SK-N-SH (cell line): ENCODE measurements at regions not wholly inside any gene's neighbourhood (a gene's known extent, or its start where the extent isn't known, plus 50 kb on each side); places are given as distances from the start of the nearest gene placed in this dataset.
A peak's percentile ranks its signal among the peaks of the same experiment; 100 is the strongest.

ENCODE experiments used
- CTCF ChIA-PET: fragments of 300-600, 350-600 bp; formaldehyde crosslinking; extraction: SDS; loops from one replicate; lab custom pipeline; 2021; lab: Yijun Ruan, JAX
- POLR2A ChIA-PET: fragments of 350-600 bp; sonication (Branson Sonifier 250); formaldehyde crosslinking; extraction: SDS; loops from one replicate; lab custom pipeline; 2020; ENCODE audit warnings: antibody characterized with exemption, inconsistent platforms; lab: Yijun Ruan, JAX
- DNase-seq: peaks from one replicate; pipeline ENCODE4 v3.0.0; 2012
- H2AFZ ChIP-seq: fragments of 200-600 bp; sonication (generic); 2 replicates; pipeline ENCODE4 v1.8.1; 2016; ENCODE audit warnings: antibody characterized with exemption, mild to moderate bottlenecking, low read depth
- H3F3A ChIP-seq: fragments of 200-600 bp; sonication (generic); replicated peaks from 2 replicates; pipeline ENCODE3; 2016; ENCODE audit warnings: antibody characterized with exemption, mild to moderate bottlenecking; ENCODE audit not compliant: insufficient read depth
- H3K27ac ChIP-seq, 2 experiments: fragments of 200-500 bp in 1 of 2; fragments of 200-600 bp in 1 of 2; sonication (Bioruptor generic) in 1 of 2; sonication (generic), shearing (Covaris generic) in 1 of 2; 2 replicates each; pipeline versions ENCODE4 v1.5.1 to v1.6.1; 2014 to 2016; ENCODE audit warnings: low read depth in 2 of 2, inconsistent platforms in 1 of 2, low read length in 1 of 2, mild to moderate bottlenecking in 1 of 2, mixed read lengths in 1 of 2
- H3K27me3 ChIP-seq: fragments of 200-600 bp; sonication (generic), shearing (Covaris generic); 2 replicates; pipeline ENCODE4 v1.6.1; 2016; ENCODE audit warnings: mixed run types; ENCODE audit not compliant: insufficient read depth
- H3K36me3 ChIP-seq, 2 experiments: fragments of 200-500 bp in 1 of 2; fragments of 200-600 bp in 1 of 2; sonication (Bioruptor generic) in 1 of 2; sonication (generic) in 1 of 2; replicated peaks in 1 of 2; 2 replicates each; pipeline versions ENCODE3 to v1.5.1; 2014 to 2016; ENCODE audit warnings: low read length in 1 of 2, mild to moderate bottlenecking in 1 of 2; ENCODE audit not compliant: insufficient read depth in 2 of 2, control insufficient read depth in 1 of 2
- H3K4me1 ChIP-seq, 2 experiments: fragments of 200-500 bp in 1 of 2; fragments of 200-600 bp in 1 of 2; sonication (Bioruptor generic) in 1 of 2; sonication (generic), shearing (Covaris generic) in 1 of 2; 2 replicates each; pipeline versions ENCODE4 v1.5.1 to v1.6.1; 2014 to 2016; ENCODE audit warnings: low read depth in 1 of 2, low read length in 1 of 2, mixed run types in 1 of 2; ENCODE audit not compliant: insufficient read depth in 2 of 2, control insufficient read depth in 1 of 2
- H3K4me2 ChIP-seq: fragments of 200-600 bp; sonication (generic), shearing (Covaris generic); 2 replicates; pipeline ENCODE4 v1.6.1; 2017; ENCODE audit warnings: mixed run types
- H3K4me3 ChIP-seq, 2 experiments: fragments of 200-500 bp in 1 of 2; fragments of 200-600 bp in 1 of 2; sonication (Bioruptor generic) in 1 of 2; sonication (generic), shearing (Covaris generic) in 1 of 2; 2 replicates each; pipeline versions ENCODE4 v1.5.1 to v1.8.1; 2014 to 2016; ENCODE audit warnings: low read depth in 2 of 2, inconsistent platforms in 1 of 2, low read length in 1 of 2, mild to moderate bottlenecking in 1 of 2, mixed read lengths in 1 of 2, moderate library complexity in 1 of 2
- H3K79me2 ChIP-seq: fragments of 200-600 bp; sonication (generic); 2 replicates; pipeline ENCODE4 v1.8.1; 2017; ENCODE audit warnings: mild to moderate bottlenecking; ENCODE audit not compliant: insufficient read depth
- H3K9ac ChIP-seq: fragments of 200-600 bp; sonication (generic); 2 replicates; pipeline ENCODE4 v1.6.1; 2017; ENCODE audit warnings: mixed run types
- H3K9me2 ChIP-seq: fragments of 200-600 bp; sonication (generic); 2 replicates; pipeline ENCODE4 v1.6.1; 2017; ENCODE audit warnings: mixed run types
- H3K9me3 ChIP-seq: fragments of 200-600 bp; sonication (generic); 2 replicates; pipeline ENCODE4 v1.6.1; 2017; ENCODE audit warnings: mixed run types, mild to moderate bottlenecking, moderate library complexity
- H4K20me1 ChIP-seq: fragments of 200-600 bp; sonication (generic); 2 replicates; pipeline ENCODE4 v1.6.1; 2017; ENCODE audit warnings: mild to moderate bottlenecking, mixed run types; ENCODE audit not compliant: insufficient read depth
- CHD2 ChIP-seq: fragments of 150-350 bp; IDR thresholded peaks from 2 replicates; pipeline ENCODE4 v1.6.1; 2018; ENCODE audit warnings: low read length; ENCODE audit not compliant: partially characterized antibody
- CTCF ChIP-seq: fragments of 200-600 bp; sonication (generic); IDR thresholded peaks from 2 replicates; pipeline ENCODE4 v1.6.1; 2017; ENCODE audit warnings: antibody characterized with exemption, mild to moderate bottlenecking, moderate library complexity
- EP300 ChIP-seq, 2 experiments: IDR thresholded peaks; 2 replicates each; pipeline versions ENCODE4 v1.4.0 to v1.6.1; 2012; ENCODE audit warnings: borderline replicate concordance in 1 of 2, low read depth in 1 of 2, low read length in 1 of 2
- EZH2phosphoT487 ChIP-seq: fragments of 200-600 bp; sonication (generic); IDR thresholded peaks from 2 replicates; pipeline ENCODE4 v1.6.1; 2017; ENCODE audit warnings: low read depth, mixed run types, mild to moderate bottlenecking, antibody characterized with exemption, moderate library complexity, borderline replicate concordance
- FOSL2 ChIP-seq: IDR thresholded peaks from 2 replicates; pipeline ENCODE4 v1.4.0; 2012; ENCODE audit warnings: low read depth, mild to moderate bottlenecking, moderate library complexity, borderline replicate concordance
- FOXJ3 ChIP-seq: sonication (generic); formaldehyde crosslinking; IDR thresholded peaks from 2 replicates; pipeline ENCODE4 v1.5.1; 2020; ENCODE audit warnings: mild to moderate bottlenecking, missing genetic modification reagents
- FOXM1 ChIP-seq: IDR thresholded peaks from 2 replicates; pipeline ENCODE4 v1.4.0; 2012; ENCODE audit warnings: low read depth, mild to moderate bottlenecking
- GABPA ChIP-seq: IDR thresholded peaks from 2 replicates; pipeline ENCODE4 v1.4.0; 2012; ENCODE audit warnings: low read depth, mild to moderate bottlenecking
- GATA2 ChIP-seq: sonication (generic); formaldehyde crosslinking; IDR thresholded peaks from 2 replicates; pipeline ENCODE4 v1.5.0; 2020; ENCODE audit warnings: mild to moderate bottlenecking, missing genetic modification reagents
- MEF2A ChIP-seq: IDR thresholded peaks from 2 replicates; pipeline ENCODE4 v1.4.0; 2012; ENCODE audit warnings: low read depth, borderline replicate concordance
- MXI1 ChIP-seq: IDR thresholded peaks from 2 replicates; pipeline ENCODE4 v1.6.1; 2012; ENCODE audit warnings: mild to moderate bottlenecking, low read depth, low read length, improper control_type of control experiment
- NFIC ChIP-seq: IDR thresholded peaks from 2 replicates; pipeline ENCODE4 v1.4.0; 2012; ENCODE audit warnings: borderline replicate concordance
- NRF1 ChIP-seq: IDR thresholded peaks from 2 replicates; pipeline ENCODE4 v1.6.1; 2012; ENCODE audit warnings: low read depth, mild to moderate bottlenecking, low read length
- PBX3 ChIP-seq: IDR thresholded peaks from 2 replicates; pipeline ENCODE4; 2012
- RAD21 ChIP-seq: IDR thresholded peaks from 2 replicates; pipeline ENCODE4 v1.6.1; 2012; ENCODE audit warnings: mild to moderate bottlenecking, low read length
- RCOR1 ChIP-seq: fragments of 150-350 bp; IDR thresholded peaks from 2 replicates; pipeline ENCODE4 v1.6.1; 2017; ENCODE audit warnings: antibody characterized with exemption, low read length
- REST ChIP-seq: IDR thresholded peaks from 2 replicates; pipeline ENCODE4 v1.6.1; 2012; ENCODE audit warnings: mild to moderate bottlenecking, low read depth, low read length, moderate library complexity
- RFX5 ChIP-seq: IDR thresholded peaks from 2 replicates; pipeline ENCODE4 v1.6.1; 2012; ENCODE audit warnings: mild to moderate bottlenecking, improper control_type of control experiment, low read length
- RXRA ChIP-seq: IDR thresholded peaks from 2 replicates; pipeline ENCODE4 v1.4.0; 2012; ENCODE audit warnings: low read depth, mild to moderate bottlenecking, borderline replicate concordance
- SIN3A ChIP-seq: IDR thresholded peaks from 2 replicates; pipeline ENCODE4 v1.6.1; 2012; ENCODE audit warnings: low read depth, mild to moderate bottlenecking, low read length, moderate library complexity, borderline replicate concordance
- SMC3 ChIP-seq: IDR thresholded peaks from 2 replicates; pipeline ENCODE4 v1.6.1; 2012; ENCODE audit warnings: low read depth, low read length, improper control_type of control experiment
- TCF12 ChIP-seq: IDR thresholded peaks from 2 replicates; pipeline ENCODE4 v1.4.0; 2012
- TEAD4 ChIP-seq: IDR thresholded peaks from 2 replicates; pipeline ENCODE4 v1.4.0; 2012; ENCODE audit warnings: mild to moderate bottlenecking, borderline replicate concordance; ENCODE audit not compliant: insufficient read depth
- USF1 ChIP-seq: IDR thresholded peaks from 2 replicates; pipeline ENCODE4 v1.4.0; 2012; ENCODE audit warnings: low read depth, borderline replicate concordance
- WGBS: methylation state at CpG from one replicate; pipeline ENCODE4 v1.1.6; 2017; ENCODE audit warnings: low lambda C conversion rate; 5-methylcytosine and 5-hydroxymethylcytosine counted together

GRCh38 chr7:116438267-116438666 is 61.3 kb upstream of the CAV2 start:
- CTCF ChIA-PET, result interaction anchor here (1.0 kb wide), 1 partner anchor 15 kb away, joined by 3 read pairs; no protein-coding TSS in a partner anchor
- H3K27ac ChIP-seq, result peak overlapping the region in 1 of 2 experiments; percentile 20; a peak in 2 of 4 replicates
- H3K4me1 ChIP-seq, result peaks cover 0 to 51% of the 10 kb centered on the region in 2 experiments; a peak in 3 of 4 replicates
- no peak for DNase-seq
- peaks cover 67% of the 10 kb centered on the region for H3F3A ChIP-seq
- H3K36me3 ChIP-seq, result peaks cover 0 to 5% of the 10 kb centered on the region in 2 experiments
- H3K9ac ChIP-seq, result no peak overlapping the region
- no peak overlapping the region for H2AFZ ChIP-seq
- H3K27me3 ChIP-seq, result no peaks in the 10 kb centered on the region
- H3K9me3 ChIP-seq, result 0 out of 2 replicates have a peak, but pooled peaks cover 7% of the 10 kb centered on the region
- no peaks in the 10 kb centered on the region for H3K9me2 ChIP-seq
- POLR2A ChIA-PET, result no interaction called here
- TF ChIP-seq MEF2A, result no peak
- no peak for TF ChIP-seq PBX3
- TF ChIP-seq RAD21, result peak; percentile 44
- TF ChIP-seq NFIC, result 0 out of 2 replicates have a peak, but pooled peaks have one; percentile 25
- TF ChIP-seq REST, result no peak
- TF ChIP-seq SMC3, result peak; percentile 52; the same call in 1 of the 2 replicates
- TF ChIP-seq RXRA, result no peak
- TF ChIP-seq TEAD4, result no peak
- no peak for TF ChIP-seq MXI1
- 0 out of 4 replicates have a peak, but pooled peaks of 1 of the 2 experiments have one; percentile 9 for TF ChIP-seq EP300 (IDR thresholded peaks at IDR 0.05; ENCODE audit: borderline replicate concordance in 1 of 2, low read depth in 1 of 2, low read length in 1 of 2)
- TF ChIP-seq FOXJ3 (CRISPR knock-in tag), result no peak
- no peak for TF ChIP-seq USF1
- TF ChIP-seq SIN3A, result no peak
- no peak for TF ChIP-seq EZH2phosphoT487
- no peak for TF ChIP-seq FOXM1
- TF ChIP-seq RCOR1, result no peak
- no peak for TF ChIP-seq RFX5
- peak; percentile 60 for TF ChIP-seq CTCF
- TF ChIP-seq GATA2 (CRISPR knock-in tag), result no peak
- peak; percentile 27; the same call in 1 of the 2 replicates for TF ChIP-seq TCF12
- TF ChIP-seq FOSL2, result no peak
- TF ChIP-seq NRF1, result no peak
- no peak for TF ChIP-seq GABPA
- no peak for TF ChIP-seq CHD2
- TF ChIP-seq, all 33 proteins: peak for 6
- Histone ChIP-seq H3K79me2 (no peaks in the 10 kb centered on the region), H3K4me2 (no peak overlapping the region), H3K4me3 (no peak overlapping the region), H4K20me1 (no peaks in the 10 kb centered on the region)
- WGBS, result 21% methylated on average over 2 of the region's 2 CpGs
